ENCODE measurements at regions not wholly inside any gene's neighbourhood (a gene's known extent, or its start where the extent isn't known, plus 50 kb on each side); places are given as distances from the start of the nearest gene placed in this dataset.

GRCh38 chr2:222362336-222362735, 62.0 kb upstream of the SGPP2 start:
- no CpG with 5 or more reads among the region's 2 CpGs for WGBS, 2 experiments (ENCODE audit: extremely low coverage in 2 of 2, insufficient read length in 1 of 2)
- Histone ChIP-seq H3K4me3 (ENCODE audit: insufficient read depth, low read depth, low read length) (no peak overlapping the region), H3K23ac (ENCODE audit: low read depth, low read length) (no peak overlapping the region), H2BK15ac (ENCODE audit: low read depth, low read length) (no peak overlapping the region), H3K27me3 (ENCODE audit: control insufficient read depth, insufficient read depth, low read length) (no peaks in the 10 kb centered on the region), H3K4me2 (ENCODE audit: low read depth, low read length) (no peak overlapping the region), H2BK20ac (ENCODE audit: low read depth, low read length) (no peak overlapping the region), H2AFZ (replicated peaks; ENCODE audit: low read length, poor library complexity) (no peak overlapping the region), H3K27ac (ENCODE audit: insufficient read depth, low read length) (no peak overlapping the region), H4K8ac (ENCODE audit: low read depth in 2 of 2, low read length in 2 of 2) (no peak overlapping the region), H3K9me3 (ENCODE audit: control insufficient read depth, insufficient read depth, low read length) (no peaks in the 10 kb centered on the region), H4K5ac (ENCODE audit: low read depth, low read length) (no peak overlapping the region), H4K20me1 (ENCODE audit: insufficient read depth, low read length) (no peaks in the 10 kb centered on the region), H3K18ac (ENCODE audit: low read depth, low read length) (no peak overlapping the region), H3K9ac (ENCODE audit: low read depth, low read length) (no peak overlapping the region), H3K9me1 (ENCODE audit: insufficient read depth, low read length) (no peaks in the 10 kb centered on the region), H3K4ac (ENCODE audit: low read depth, low read length) (no peak overlapping the region), H3K4me1 (ENCODE audit: control insufficient read depth, insufficient read depth, low read length) (no peaks in the 10 kb centered on the region), H3K36me3 (ENCODE audit: control insufficient read depth, insufficient read depth, low read length) (no peaks in the 10 kb centered on the region), H2BK120ac (ENCODE audit: low read depth, low read length) (no peak overlapping the region), H4K91ac (ENCODE audit: insufficient read depth, low read depth, low read length) (no peak overlapping the region), H2AK9ac (replicated peaks; ENCODE audit: low read depth, low read length, poor library complexity) (no peak overlapping the region), H3K14ac (replicated peaks; ENCODE audit: low read depth, low read length) (no peak overlapping the region), H3K79me1 (ENCODE audit: low read depth in 1 of 2, low read length in 2 of 2) (no peaks in the 10 kb centered on the region), H2BK5ac (ENCODE audit: low read depth, low read length, poor library complexity, severe bottlenecking) (no peak overlapping the region), H2AK5ac (ENCODE audit: low read depth, low read length) (no peak overlapping the region), H3K56ac (ENCODE audit: extremely low read depth, insufficient read depth, low read length) (no peak overlapping the region)
- no peak for ATAC-seq (ENCODE audit: low read depth)
- intact Hi-C loops (cut with micrococcal nuclease): no loop called here
- CTCF ChIA-PET: no interaction called here
- POLR2A ChIA-PET (ENCODE audit: unreplicated experiment): no interaction called here
- TF ChIP-seq CHD1 (IDR thresholded peaks at IDR 0.05; ENCODE audit: low read depth, low read length) (no peak), SMC3 (IDR thresholded peaks at IDR 0.05; ENCODE audit: low read depth, low read length) (no peak), CEBPB (IDR thresholded peaks at IDR 0.05; ENCODE audit: low read depth, low read length) (no peak), FOS (IDR thresholded peaks at IDR 0.05; ENCODE audit: low read depth, low read length) (no peak), BHLHE40 (IDR thresholded peaks at IDR 0.05; ENCODE audit: low read depth, low read length) (no peak), RAD21 (IDR thresholded peaks at IDR 0.05; ENCODE audit: low read length) (no peak), POLR2A (IDR thresholded peaks at IDR 0.05; ENCODE audit: low read depth, low read length) (no peak), USF2 (IDR thresholded peaks at IDR 0.05; ENCODE audit: low read depth, low read length) (no peak), RCOR1 (IDR thresholded peaks at IDR 0.05; ENCODE audit: insufficient replicate concordance, low read length) (no peak), NFE2L2 (IDR thresholded peaks at IDR 0.05; ENCODE audit: low read depth, low read length) (no peak), RFX5 (IDR thresholded peaks at IDR 0.05; ENCODE audit: low read depth, low read length) (no peak), MAZ (IDR thresholded peaks at IDR 0.05; ENCODE audit: borderline replicate concordance, low read depth, low read length) (no peak), MAFK (IDR thresholded peaks at IDR 0.05; ENCODE audit: low read depth, low read length) (no peak), ELK1 (IDR thresholded peaks at IDR 0.05; ENCODE audit: borderline replicate concordance, low read depth, low read length) (no peak), MXI1 (IDR thresholded peaks at IDR 0.05; ENCODE audit: borderline replicate concordance, low read depth, low read length) (no peak)
- TF ChIP-seq, protein P1, sequence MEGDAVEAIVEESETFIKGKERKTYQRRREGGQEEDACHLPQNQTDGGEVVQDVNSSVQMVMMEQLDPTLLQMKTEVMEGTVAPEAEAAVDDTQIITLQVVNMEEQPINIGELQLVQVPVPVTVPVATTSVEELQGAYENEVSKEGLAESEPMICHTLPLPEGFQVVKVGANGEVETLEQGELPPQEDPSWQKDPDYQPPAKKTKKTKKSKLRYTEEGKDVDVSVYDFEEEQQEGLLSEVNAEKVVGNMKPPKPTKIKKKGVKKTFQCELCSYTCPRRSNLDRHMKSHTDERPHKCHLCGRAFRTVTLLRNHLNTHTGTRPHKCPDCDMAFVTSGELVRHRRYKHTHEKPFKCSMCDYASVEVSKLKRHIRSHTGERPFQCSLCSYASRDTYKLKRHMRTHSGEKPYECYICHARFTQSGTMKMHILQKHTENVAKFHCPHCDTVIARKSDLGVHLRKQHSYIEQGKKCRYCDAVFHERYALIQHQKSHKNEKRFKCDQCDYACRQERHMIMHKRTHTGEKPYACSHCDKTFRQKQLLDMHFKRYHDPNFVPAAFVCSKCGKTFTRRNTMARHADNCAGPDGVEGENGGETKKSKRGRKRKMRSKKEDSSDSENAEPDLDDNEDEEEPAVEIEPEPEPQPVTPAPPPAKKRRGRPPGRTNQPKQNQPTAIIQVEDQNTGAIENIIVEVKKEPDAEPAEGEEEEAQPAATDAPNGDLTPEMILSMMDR (conservative IDR thresholded peaks at IDR 0.05; ENCODE audit: low read depth, low read length): no peak
- DNase-seq: no peak
- no TSS peak for BruUV-seq (replicated peaks)
- in situ Hi-C loops (cut with MboI; ENCODE audit: low sequenced_read_pairs): no loop called here
- dilution Hi-C loops (cut with HindIII; ENCODE audit: low sequenced_read_pairs, unreplicated experiment): no loop called here

All from IMR-90 (cell line).